ENCODE measurements at regions not wholly inside any gene's neighbourhood (a gene's known extent, or its start where the extent isn't known, plus 50 kb on each side); places are given as distances from the start of the nearest gene placed in this dataset.

- DNase-seq, result no peak
- Mint-ChIP-seq H3K9me3 (peaks cover 47% of the 10 kb centered on the region), H3K4me3 (no peak overlapping the region), H3K4me1 (ENCODE audit: low read depth) (no peaks in the 10 kb centered on the region), H3K27ac (no peak overlapping the region), H3K27me3 (ENCODE audit: insufficient read depth) (no peaks in the 10 kb centered on the region; the same call in none of the 2 replicates), H3K36me3 (ENCODE audit: low read depth) (no peaks in the 10 kb centered on the region)
- TF ChIP-seq, protein P1, sequence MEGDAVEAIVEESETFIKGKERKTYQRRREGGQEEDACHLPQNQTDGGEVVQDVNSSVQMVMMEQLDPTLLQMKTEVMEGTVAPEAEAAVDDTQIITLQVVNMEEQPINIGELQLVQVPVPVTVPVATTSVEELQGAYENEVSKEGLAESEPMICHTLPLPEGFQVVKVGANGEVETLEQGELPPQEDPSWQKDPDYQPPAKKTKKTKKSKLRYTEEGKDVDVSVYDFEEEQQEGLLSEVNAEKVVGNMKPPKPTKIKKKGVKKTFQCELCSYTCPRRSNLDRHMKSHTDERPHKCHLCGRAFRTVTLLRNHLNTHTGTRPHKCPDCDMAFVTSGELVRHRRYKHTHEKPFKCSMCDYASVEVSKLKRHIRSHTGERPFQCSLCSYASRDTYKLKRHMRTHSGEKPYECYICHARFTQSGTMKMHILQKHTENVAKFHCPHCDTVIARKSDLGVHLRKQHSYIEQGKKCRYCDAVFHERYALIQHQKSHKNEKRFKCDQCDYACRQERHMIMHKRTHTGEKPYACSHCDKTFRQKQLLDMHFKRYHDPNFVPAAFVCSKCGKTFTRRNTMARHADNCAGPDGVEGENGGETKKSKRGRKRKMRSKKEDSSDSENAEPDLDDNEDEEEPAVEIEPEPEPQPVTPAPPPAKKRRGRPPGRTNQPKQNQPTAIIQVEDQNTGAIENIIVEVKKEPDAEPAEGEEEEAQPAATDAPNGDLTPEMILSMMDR (IDR thresholded peaks at IDR 0.05), result no peak
These were observed 197.9 kb downstream of the MAFB start for GRCh38 chr20:40491009-40491590.

DNA sequence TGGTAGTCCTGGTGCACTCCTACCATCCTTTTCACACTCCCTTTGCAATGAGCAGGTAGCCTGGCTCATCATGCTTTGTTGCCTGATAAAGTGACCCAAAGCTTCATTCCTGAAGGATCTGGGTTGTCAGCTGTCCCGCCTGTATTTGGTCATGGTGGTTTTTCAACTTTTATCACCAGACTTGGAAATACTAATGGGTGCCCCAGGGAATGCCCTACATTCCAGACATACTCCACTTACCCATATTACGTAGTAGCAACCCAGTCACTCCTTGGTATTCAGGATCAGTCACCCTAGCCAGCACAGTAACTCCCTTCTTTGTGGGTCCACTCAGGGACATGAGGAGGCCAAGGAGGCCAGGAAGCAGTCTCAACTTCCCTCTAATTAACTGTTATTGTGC lies 199.2 kb downstream of the MAFB start:
- Mint-ChIP-seq H3K4me3 (no peak overlapping the region), H3K27me3 (ENCODE audit: insufficient read depth) (no peaks in the 10 kb centered on the region; the same call in none of the 2 replicates), H3K36me3 (ENCODE audit: low read depth) (no peaks in the 10 kb centered on the region), H3K27ac (no peak overlapping the region), H3K9me3 (peaks cover 48% of the 10 kb centered on the region), H3K4me1 (ENCODE audit: low read depth) (no peaks in the 10 kb centered on the region)
- DNase-seq, result no peak
- TF ChIP-seq, protein P1 (IDR thresholded peaks at IDR 0.05), result no peak

- TF ChIP-seq, protein P1 (IDR thresholded peaks at IDR 0.05), result no peak
- DNase-seq, result no peak
- H3K27me3 Mint-ChIP-seq (ENCODE audit: insufficient read depth), result no peaks in the 10 kb centered on the region; the same call in none of the 2 replicates
- no peak overlapping the region for H3K4me3 Mint-ChIP-seq
- no peaks in the 10 kb centered on the region for H3K36me3 Mint-ChIP-seq (ENCODE audit: low read depth)
- H3K9me3 Mint-ChIP-seq, result peaks cover 40% of the 10 kb centered on the region
- no peaks in the 10 kb centered on the region for H3K4me1 Mint-ChIP-seq (ENCODE audit: low read depth)
- H3K27ac Mint-ChIP-seq, result no peak overlapping the region
These were observed 200.6 kb downstream of the MAFB start for GRCh38 chr20:40488401-40488800.

GRCh38 chr20:40486297-40486696 lies 202.7 kb downstream of the MAFB start:
- Mint-ChIP-seq H3K27me3 (ENCODE audit: insufficient read depth) (no peaks in the 10 kb centered on the region; the same call in 1 of the 2 replicates), H3K27ac (no peak overlapping the region), H3K9me3 (peaks cover 29% of the 10 kb centered on the region), H3K36me3 (ENCODE audit: low read depth) (no peaks in the 10 kb centered on the region), H3K4me3 (no peak overlapping the region), H3K4me1 (ENCODE audit: low read depth) (no peaks in the 10 kb centered on the region)
- TF ChIP-seq, protein P1 (IDR thresholded peaks at IDR 0.05), result no peak
- no peak for DNase-seq

DNA sequence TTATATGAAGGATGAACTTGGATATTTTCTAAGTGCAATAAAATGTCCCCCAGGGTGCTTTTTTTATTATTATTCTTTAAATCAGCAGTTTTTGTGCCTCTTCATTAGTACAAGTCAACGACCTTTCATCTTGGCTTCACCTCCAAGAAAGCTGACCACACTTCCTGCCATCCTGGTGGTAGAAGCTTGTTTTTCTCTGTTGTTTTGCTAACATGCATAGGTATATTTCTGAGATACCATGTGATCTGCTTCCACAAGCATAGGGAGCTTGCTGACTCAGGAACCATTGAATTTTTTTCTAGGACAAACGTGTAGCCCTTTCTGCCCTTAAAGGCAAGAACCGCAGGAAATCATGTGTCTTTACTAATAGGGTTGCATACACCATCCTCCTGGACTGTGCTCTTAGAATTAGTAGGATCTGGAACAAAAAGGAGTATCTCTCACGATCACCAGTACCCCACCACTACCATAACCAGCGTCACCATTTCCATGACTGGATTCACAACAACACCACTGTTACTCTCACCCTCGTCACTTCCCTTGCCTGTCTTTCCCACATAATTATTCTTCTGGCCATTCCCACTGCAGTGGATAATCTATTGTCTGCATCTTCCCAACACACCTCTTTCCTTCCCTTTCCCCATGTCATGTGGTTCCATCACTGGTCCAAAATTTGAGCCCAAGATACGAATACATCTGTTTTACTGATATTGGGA lies 207.1 kb downstream of the MAFB start:
- H3K27ac Mint-ChIP-seq, result no peak overlapping the region

More for the DNA sequence above, 207.1 kb downstream of the MAFB start:
- Mint-ChIP-seq H3K27me3 (ENCODE audit: insufficient read depth) (no peaks in the 10 kb centered on the region), H3K4me3 (no peak overlapping the region), H3K36me3 (ENCODE audit: low read depth) (no peaks in the 10 kb centered on the region), H3K9me3 (peaks cover 26% of the 10 kb centered on the region), H3K4me1 (ENCODE audit: low read depth) (no peaks in the 10 kb centered on the region)
- no peak for DNase-seq
- TF ChIP-seq, protein P1 (IDR thresholded peaks at IDR 0.05), result no peak
